HEK293 (cell line): ENCODE measurements at regions not wholly inside any gene's neighbourhood (a gene's known extent, or its start where the extent isn't known, plus 50 kb on each side); places are given as distances from the start of the nearest gene placed in this dataset.

ENCODE experiments used
- CTCF ChIA-PET: fragments of 350-600 bp; formaldehyde crosslinking; extraction: SDS; loops from one replicate; lab custom pipeline; 2021; ENCODE audit warnings: antibody characterized with exemption; lab: Yijun Ruan, JAX
- POLR2A ChIA-PET: fragments of 300-600 bp; formaldehyde crosslinking; extraction: SDS; loops from one replicate; lab custom pipeline; 2020; ENCODE audit warnings: antibody characterized with exemption, inconsistent platforms; lab: Yijun Ruan, JAX
- H3K27ac ChIP-seq: fragments of 200-500 bp; sonication (Bioruptor generic); 2 replicates; pipeline ENCODE4 v1.5.1; 2014; ENCODE audit warnings: low read depth, low read length, control low read depth, inconsistent platforms; ENCODE audit errors: extremely low read depth
- H3K36me3 ChIP-seq, 2 experiments: fragments of 200-500 bp in 1 of 2; sonication (Bioruptor generic) in 1 of 2; 1 replicate in 1 of 2; 2 replicates in 1 of 2; pipeline ENCODE4 v1.5.1; 2014 to 2017; ENCODE audit warnings: inconsistent platforms in 2 of 2, low read length in 2 of 2; ENCODE audit not compliant: control insufficient read depth in 2 of 2, insufficient read depth in 1 of 2
- H3K4me1 ChIP-seq: fragments of 200-500 bp; sonication (Bioruptor generic); 2 replicates; pipeline ENCODE4 v1.5.1; 2014; ENCODE audit warnings: mild to moderate bottlenecking, low read length, inconsistent platforms; ENCODE audit not compliant: control insufficient read depth, insufficient read depth
- H3K4me3 ChIP-seq: 2 replicates; pipeline ENCODE4 v1.5.1; 2011; ENCODE audit warnings: low read depth, mild to moderate bottlenecking, control low read depth, low read length, moderate library complexity
- H3K9me3 ChIP-seq: fragments of 200-500 bp; sonication (Bioruptor generic); 2 replicates; pipeline ENCODE4 v1.5.1; 2014; ENCODE audit warnings: low read depth, low read length, inconsistent platforms; ENCODE audit not compliant: control insufficient read depth, insufficient read depth
- GLIS1 ChIP-seq: fragments of 450-650 bp; formaldehyde crosslinking; IDR thresholded peaks from 2 replicates; pipeline ENCODE4 v1.5.1; 2016; ENCODE audit warnings: missing biosample characterization, missing genetic modification characterization
- GLIS2 ChIP-seq: fragments of 450-650 bp; formaldehyde crosslinking; IDR thresholded peaks from 2 replicates; pipeline ENCODE4 v1.5.1; 2016; ENCODE audit warnings: missing biosample characterization, missing genetic modification characterization
- HIC1 ChIP-seq: fragments of 450-650 bp; formaldehyde crosslinking; IDR thresholded peaks from 2 replicates; pipeline ENCODE4 v1.5.1; 2016; ENCODE audit warnings: missing biosample characterization, missing genetic modification characterization
- KLF10 ChIP-seq: fragments of 450-650 bp; IDR thresholded peaks from 2 replicates; pipeline ENCODE4 v1.5.1; 2018; ENCODE audit warnings: missing biosample characterization, mild to moderate bottlenecking, missing genetic modification characterization
- OSR2 ChIP-seq: fragments of 450-650 bp; formaldehyde crosslinking; IDR thresholded peaks from 2 replicates; pipeline ENCODE4 v1.5.1; 2016; ENCODE audit warnings: missing biosample characterization, missing genetic modification characterization
- PATZ1 ChIP-seq: fragments of 450-650 bp; formaldehyde crosslinking; IDR thresholded peaks from 2 replicates; pipeline ENCODE4 v1.5.1; 2016; ENCODE audit warnings: missing biosample characterization, missing genetic modification characterization
- PRDM6 ChIP-seq: fragments of 450-650 bp; formaldehyde crosslinking; IDR thresholded peaks from 2 replicates; pipeline ENCODE4 v1.5.1; 2017; ENCODE audit warnings: missing biosample characterization, missing genetic modification characterization
- SETDB1 ChIP-seq: IDR thresholded peaks from one replicate; pipeline ENCODE4 v1.6.1; 2017; ENCODE audit warnings: mild to moderate bottlenecking, low read length, moderate library complexity, mixed read lengths; ENCODE audit not compliant: insufficient read length
- WT1 ChIP-seq: fragments of 450-650 bp; formaldehyde crosslinking; IDR thresholded peaks from 2 replicates; pipeline ENCODE4 v1.5.1; 2016; ENCODE audit warnings: missing biosample characterization, missing genetic modification characterization
- ZBTB17 ChIP-seq: fragments of 450-650 bp; formaldehyde crosslinking; IDR thresholded peaks from 2 replicates; pipeline ENCODE4 v1.5.1; 2016; ENCODE audit warnings: missing biosample characterization, missing genetic modification characterization
- ZBTB6 ChIP-seq: fragments of 450-650 bp; formaldehyde crosslinking; IDR thresholded peaks from 2 replicates; pipeline ENCODE4 v1.5.1; 2017; ENCODE audit warnings: missing biosample characterization, missing genetic modification characterization
- ZFHX2 ChIP-seq: fragments of 450-650 bp; formaldehyde crosslinking; conservative IDR thresholded peaks from 2 replicates; pipeline ENCODE4 v1.5.1; 2016; ENCODE audit warnings: missing biosample characterization, missing genetic modification characterization
- ZNF223 ChIP-seq: fragments of 450-650 bp; formaldehyde crosslinking; IDR thresholded peaks from 2 replicates; pipeline ENCODE4 v1.5.1; 2016; ENCODE audit warnings: missing biosample characterization, missing genetic modification characterization
- ZNF239 ChIP-seq: fragments of 450-650 bp; formaldehyde crosslinking; IDR thresholded peaks from 2 replicates; pipeline ENCODE4 v1.5.1; 2016; ENCODE audit warnings: missing biosample characterization, missing genetic modification characterization
- ZNF398 ChIP-seq: fragments of 450-650 bp; formaldehyde crosslinking; IDR thresholded peaks from 2 replicates; pipeline ENCODE4 v1.5.1; 2017; ENCODE audit warnings: missing biosample characterization, missing genetic modification characterization
- ZNF404 ChIP-seq: fragments of 450-650 bp; formaldehyde crosslinking; IDR thresholded peaks from 2 replicates; pipeline ENCODE4 v1.5.1; 2017; ENCODE audit warnings: missing biosample characterization, missing genetic modification characterization
- ZNF416 ChIP-seq: fragments of 450-650 bp; formaldehyde crosslinking; IDR thresholded peaks from 2 replicates; pipeline ENCODE4 v1.5.1; 2016; ENCODE audit warnings: missing biosample characterization, missing genetic modification characterization
- ZNF548 ChIP-seq: fragments of 450-650 bp; formaldehyde crosslinking; IDR thresholded peaks from 2 replicates; pipeline ENCODE4 v1.5.1; 2016; ENCODE audit warnings: missing biosample characterization, missing genetic modification characterization
- ZNF549 ChIP-seq: fragments of 450-650 bp; IDR thresholded peaks from 2 replicates; pipeline ENCODE4 v1.5.1; 2018; ENCODE audit warnings: missing biosample characterization, missing genetic modification characterization, mild to moderate bottlenecking, inconsistent platforms, moderate library complexity
- ZNF560 ChIP-seq: fragments of 450-650 bp; formaldehyde crosslinking; IDR thresholded peaks from 2 replicates; pipeline ENCODE4 v1.5.1; 2017; ENCODE audit warnings: missing biosample characterization, missing genetic modification characterization, borderline replicate concordance
- ZNF621 ChIP-seq: fragments of 450-650 bp; formaldehyde crosslinking; IDR thresholded peaks from 2 replicates; pipeline ENCODE4 v1.5.1; 2017; ENCODE audit warnings: missing biosample characterization, missing genetic modification characterization
- ZNF623 ChIP-seq: fragments of 450-650 bp; formaldehyde crosslinking; IDR thresholded peaks from 2 replicates; pipeline ENCODE4 v1.5.1; 2016; ENCODE audit warnings: missing biosample characterization, missing genetic modification characterization
- ZNF664 ChIP-seq: fragments of 450-650 bp; formaldehyde crosslinking; IDR thresholded peaks from 2 replicates; pipeline ENCODE4 v1.5.1; 2016; ENCODE audit warnings: missing biosample characterization, missing genetic modification characterization

GRCh38 chr7:45342236-45342635, 184.6 kb downstream of the RAMP3 start (continued):
- TF ChIP-seq SETDB1 (no peak), ZNF548 (tag by site-specific recombination) (no peak), PATZ1 (tag by site-specific recombination) (no peak), ZNF560 (tag by site-specific recombination) (no peak), ZNF416 (tag by site-specific recombination) (no peak), ZNF621 (no peak), ZBTB6 (tag by site-specific recombination) (no peak), ZNF398 (no peak), ZNF223 (tag by site-specific recombination) (no peak)

GRCh38 chr7:45343746-45344145, 186.2 kb downstream of the RAMP3 start:
- TF ChIP-seq ZNF664 (tag by site-specific recombination) (no peak), ZNF623 (tag by site-specific recombination) (no peak), ZNF404 (tag by site-specific recombination) (no peak), GLIS2 (tag by site-specific recombination) (no peak), ZBTB17 (tag by site-specific recombination) (no peak), ZFHX2 (no peak), PATZ1 (tag by site-specific recombination) (no peak), OSR2 (tag by site-specific recombination) (no peak)
- Histone ChIP-seq H3K36me3 (no peaks in the 10 kb centered on the region), H3K27ac (no peak overlapping the region), H3K9me3 (no peaks in the 10 kb centered on the region), H3K4me3 (no peak overlapping the region), H3K4me1 (peaks cover 15% of the 10 kb centered on the region)
- ChIA-PET CTCF (no interaction called here), POLR2A (no interaction called here)

GRCh38 chr7:45347804-45348203, 190.2 kb downstream of the RAMP3 start:
- H3K36me3 ChIP-seq: no peaks in the 10 kb centered on the region
- POLR2A ChIA-PET: no interaction called here
- no peak overlapping the region for H3K4me3 ChIP-seq
- H3K9me3 ChIP-seq: no peaks in the 10 kb centered on the region
- H3K27ac ChIP-seq: peak overlapping the region; percentile 44; the same call in 1 of the 2 replicates
- CTCF ChIA-PET: interaction anchor here (0.6 kb wide), 1 partner anchor 538 kb away, joined by 3 read pairs; no protein-coding TSS in a partner anchor
- H3K4me1 ChIP-seq: peaks cover 15% of the 10 kb centered on the region
- peak; percentile 51; the same call in 1 of the 2 replicates for TF ChIP-seq PRDM6 (tag by site-specific recombination)
- no peak for TF ChIP-seq ZNF239 (tag by site-specific recombination)
- TF ChIP-seq GLIS1 (tag by site-specific recombination): peak; percentile 8; the same call in 1 of the 2 replicates
- no peak for TF ChIP-seq KLF10 (tag by site-specific recombination)
- 0 out of 2 replicates have a peak, but pooled peaks have one; percentile 27 for TF ChIP-seq HIC1 (tag by site-specific recombination)
- 0 out of 2 replicates have a peak, but pooled peaks have one; percentile 33 for TF ChIP-seq WT1 (tag by site-specific recombination)
- TF ChIP-seq ZNF549 (tag by site-specific recombination): no peak
